SK-N-DZ (cell line): ENCODE measurements at regions not wholly inside any gene's neighbourhood (a gene's known extent, or its start where the extent isn't known, plus 50 kb on each side); places are given as distances from the start of the nearest gene placed in this dataset.

ENCODE experiments used
- DNase-seq: peaks from one replicate; pipeline ENCODE4 v3.0.0-alpha.2; 2015; ENCODE audit warnings: low spot score

DNA sequence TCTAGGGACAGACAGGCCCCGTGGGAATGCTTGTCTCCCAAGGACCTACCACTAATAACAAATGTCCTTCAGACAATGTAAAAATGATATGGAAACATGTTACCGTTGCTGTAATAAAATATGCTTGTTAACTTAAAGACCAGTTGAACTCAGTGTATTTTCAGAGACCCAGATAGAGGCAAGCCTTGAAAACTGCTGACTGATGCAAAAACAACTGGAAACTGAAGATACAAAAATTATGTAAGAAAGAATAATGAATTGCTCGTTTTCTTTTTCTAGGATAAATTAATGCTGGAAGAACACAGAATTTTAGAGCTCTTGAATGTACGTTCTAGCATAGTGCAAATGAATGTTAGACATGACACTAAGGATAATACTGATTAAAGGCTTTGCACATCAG lies 311.5 kb upstream of the MAN1A1 start:
- no peak for DNase-seq

DNA sequence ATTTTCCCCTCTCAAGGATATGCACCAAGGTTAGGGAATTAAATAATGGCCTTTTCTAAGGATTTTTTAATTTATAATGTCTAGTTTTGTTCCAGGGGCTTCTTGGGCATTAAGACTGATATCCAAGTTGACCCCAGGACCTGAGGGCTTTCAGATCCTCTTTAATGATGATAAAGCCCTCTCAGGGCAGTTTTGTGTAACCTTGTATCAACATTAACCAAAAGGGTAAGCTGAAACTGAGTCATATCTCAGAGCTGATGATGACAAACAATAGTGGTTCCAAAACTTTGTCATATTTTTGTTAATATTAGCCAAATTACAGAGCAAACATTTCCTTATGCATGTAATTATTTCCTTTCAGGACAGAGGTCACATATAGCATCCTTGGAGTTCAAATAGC lies 309.4 kb upstream of the MAN1A1 start:
- DNase-seq: no peak

DNA sequence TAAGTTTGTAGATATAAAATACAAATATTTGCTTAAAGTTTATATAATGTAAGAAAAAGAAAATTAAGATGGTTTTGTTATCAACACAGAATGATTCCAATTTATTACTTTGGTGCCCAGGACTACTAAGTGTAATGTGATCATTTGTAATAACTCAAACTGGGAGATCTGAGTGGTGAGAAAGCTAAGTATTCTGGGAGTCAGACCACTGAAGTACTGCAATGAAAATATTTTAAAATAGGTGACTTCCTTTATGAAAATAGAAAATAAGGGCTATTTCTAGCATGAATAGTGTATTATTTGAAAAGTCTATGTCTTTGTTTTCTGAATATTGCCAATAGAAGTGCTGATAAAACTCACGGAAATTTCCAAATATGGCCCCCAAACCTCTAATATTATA lies 305.6 kb upstream of the MAN1A1 start:
- no peak for DNase-seq

DNA sequence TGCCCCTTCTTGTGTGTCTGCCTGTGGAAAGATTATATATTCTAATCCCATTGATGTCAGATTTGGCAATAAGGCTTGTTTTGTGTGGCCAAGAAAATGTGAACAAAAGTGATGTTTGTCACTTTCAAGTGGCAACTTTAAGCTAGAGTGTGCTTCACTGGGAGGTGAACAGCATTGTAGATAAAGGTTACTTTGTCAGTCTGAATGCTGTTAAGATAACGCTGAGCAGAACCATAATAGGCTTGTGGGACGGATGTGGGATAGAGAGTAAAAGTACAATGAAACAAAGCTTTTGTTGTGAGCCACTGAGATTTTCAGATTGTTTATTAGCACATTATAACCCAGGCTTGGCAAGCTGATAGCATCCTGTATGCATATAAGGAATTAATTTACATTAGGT lies 303.8 kb upstream of the MAN1A1 start:
- no peak for DNase-seq

DNA sequence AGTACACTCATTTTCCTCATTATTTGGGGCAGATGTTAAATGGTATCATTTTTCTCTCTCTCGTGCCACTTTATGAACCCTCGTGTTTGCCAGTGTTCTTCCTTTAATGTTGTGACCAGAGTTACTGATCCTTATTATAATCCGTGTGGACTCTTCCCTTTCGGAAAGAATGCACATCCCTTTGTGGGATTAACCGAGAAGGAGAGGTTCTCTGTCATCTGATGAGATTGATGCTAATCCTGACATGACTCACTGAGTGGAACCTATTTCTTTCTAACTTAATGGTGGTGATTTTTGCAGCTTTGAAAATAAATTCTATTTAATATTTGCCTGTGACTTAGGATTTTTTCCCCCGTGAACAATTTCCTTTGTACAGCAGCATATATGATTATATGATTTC lies 300.0 kb upstream of the MAN1A1 start:
- DNase-seq: no peak

DNA sequence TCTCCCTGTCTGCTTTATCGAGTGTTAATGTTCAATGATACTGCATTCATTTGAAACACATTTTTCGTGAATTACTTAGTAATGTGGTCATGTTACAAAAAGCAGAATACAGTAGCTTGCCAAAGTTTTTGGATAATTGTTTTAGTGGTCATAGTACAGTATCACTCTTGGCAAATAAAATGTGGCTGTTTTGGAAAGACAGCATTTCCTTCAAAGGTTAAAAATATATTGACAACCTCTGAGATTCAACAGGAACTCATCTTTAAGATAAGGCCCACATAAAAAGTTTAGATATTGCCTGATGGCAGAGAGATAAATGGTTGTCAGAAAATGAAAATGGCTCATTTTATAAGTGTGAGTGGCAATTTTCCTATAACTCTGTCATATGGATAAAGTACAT lies 297.7 kb upstream of the MAN1A1 start:
- DNase-seq: peak; percentile 49

DNA sequence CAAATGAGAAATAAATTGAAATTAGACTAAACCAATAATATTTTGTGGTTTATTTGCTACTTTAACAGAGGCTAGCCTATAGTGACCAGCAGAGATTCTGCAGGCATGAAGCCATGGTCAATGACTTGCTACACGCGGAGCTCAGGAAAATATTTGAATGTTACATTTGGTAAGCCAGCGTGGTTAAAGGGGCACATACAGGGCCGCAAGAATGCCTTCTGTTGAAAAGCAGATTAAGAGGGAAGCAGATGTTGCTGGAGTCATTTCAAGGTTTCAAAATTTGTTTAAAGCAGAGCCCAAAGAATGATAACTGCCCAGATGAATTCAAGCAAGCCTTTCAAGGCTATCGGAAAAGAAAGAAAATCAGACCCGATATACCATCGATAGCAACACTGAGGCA lies 294.3 kb upstream of the MAN1A1 start:
- no peak for DNase-seq

DNA sequence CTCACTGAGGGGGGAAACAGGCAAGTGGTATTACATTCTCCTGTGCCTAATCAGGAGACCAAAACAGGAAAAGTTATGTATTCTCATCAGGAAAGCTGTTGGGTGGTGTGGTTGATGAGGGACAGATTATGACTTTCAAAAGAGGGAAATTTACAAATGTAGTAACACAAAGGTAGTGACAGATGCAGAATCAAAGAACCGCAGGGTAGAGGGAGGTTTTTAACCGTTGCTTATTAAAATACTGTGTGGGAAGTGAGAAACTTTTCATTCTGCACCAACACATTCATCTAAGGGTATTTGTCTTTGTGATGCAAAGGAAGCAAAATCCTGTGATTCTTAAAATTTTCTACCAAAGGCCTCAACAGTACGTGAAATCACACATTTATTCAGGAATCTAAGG lies 288.2 kb upstream of the MAN1A1 start:
- no peak for DNase-seq

DNA sequence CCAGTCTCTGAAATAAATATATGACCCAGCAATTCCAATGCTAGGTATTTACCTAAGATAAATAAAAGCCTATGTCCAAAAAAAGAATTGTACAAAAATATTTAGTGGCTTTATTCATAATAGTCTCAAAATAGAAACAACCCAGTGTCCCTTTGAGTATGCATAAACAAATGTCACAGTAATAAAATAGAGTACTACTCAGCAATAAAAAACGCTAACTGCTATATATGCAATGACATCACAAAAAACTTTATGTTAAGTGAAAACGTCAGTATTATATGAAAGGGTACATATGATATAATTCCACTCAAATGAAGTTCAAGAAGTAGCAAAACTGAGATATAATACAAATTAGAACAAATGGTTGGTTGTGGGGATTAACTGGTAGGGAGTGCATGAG lies 286.5 kb upstream of the MAN1A1 start:
- DNase-seq: no peak

DNA sequence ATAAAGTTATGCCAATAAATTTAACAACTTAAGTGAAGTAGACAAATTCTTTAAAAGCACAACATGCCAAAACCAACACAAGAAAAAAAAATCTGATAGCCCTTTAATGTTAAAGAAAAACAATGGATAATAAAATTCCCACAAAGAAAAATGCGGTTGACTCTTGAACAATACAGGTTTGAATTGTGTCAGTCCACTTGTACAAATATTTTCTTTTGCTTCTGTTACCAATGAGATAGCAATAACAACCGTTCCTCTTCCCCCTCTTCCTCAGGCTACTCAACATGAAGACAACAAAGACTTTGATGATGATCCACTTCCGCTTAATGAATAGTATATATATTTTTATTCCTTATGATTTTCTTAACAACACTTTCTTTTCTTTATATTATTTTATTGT lies 283.9 kb upstream of the MAN1A1 start:
- no peak for DNase-seq

DNA sequence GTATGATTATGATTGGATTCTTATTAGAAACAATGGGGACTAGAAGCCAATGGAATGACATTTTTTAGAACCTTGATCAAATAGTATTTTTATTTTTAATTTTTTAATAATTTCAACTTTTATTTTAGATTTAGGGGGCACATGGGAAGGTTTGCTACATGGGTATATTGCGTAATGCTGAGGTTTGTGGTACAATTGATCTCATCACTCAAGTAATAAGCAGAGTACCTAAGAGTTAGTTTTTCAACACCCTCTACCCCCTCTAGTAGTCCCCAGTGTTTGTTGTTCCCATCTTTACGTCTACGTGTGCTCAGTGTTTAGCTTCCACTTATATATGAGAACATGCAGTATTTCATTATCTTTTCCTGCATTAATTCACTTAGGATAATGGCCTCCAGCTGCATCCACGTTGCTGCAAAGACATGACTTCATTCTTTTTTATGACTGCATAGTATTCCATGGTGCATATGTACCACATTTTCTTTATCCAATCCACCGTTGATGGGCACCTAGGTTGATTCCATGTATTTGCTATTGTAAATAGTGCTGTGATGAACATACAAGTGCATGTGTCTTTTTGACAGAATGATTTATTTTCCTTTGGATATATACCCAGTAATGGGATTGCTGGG lies 281.1 kb upstream of the MAN1A1 start:
- no peak for DNase-seq

DNA sequence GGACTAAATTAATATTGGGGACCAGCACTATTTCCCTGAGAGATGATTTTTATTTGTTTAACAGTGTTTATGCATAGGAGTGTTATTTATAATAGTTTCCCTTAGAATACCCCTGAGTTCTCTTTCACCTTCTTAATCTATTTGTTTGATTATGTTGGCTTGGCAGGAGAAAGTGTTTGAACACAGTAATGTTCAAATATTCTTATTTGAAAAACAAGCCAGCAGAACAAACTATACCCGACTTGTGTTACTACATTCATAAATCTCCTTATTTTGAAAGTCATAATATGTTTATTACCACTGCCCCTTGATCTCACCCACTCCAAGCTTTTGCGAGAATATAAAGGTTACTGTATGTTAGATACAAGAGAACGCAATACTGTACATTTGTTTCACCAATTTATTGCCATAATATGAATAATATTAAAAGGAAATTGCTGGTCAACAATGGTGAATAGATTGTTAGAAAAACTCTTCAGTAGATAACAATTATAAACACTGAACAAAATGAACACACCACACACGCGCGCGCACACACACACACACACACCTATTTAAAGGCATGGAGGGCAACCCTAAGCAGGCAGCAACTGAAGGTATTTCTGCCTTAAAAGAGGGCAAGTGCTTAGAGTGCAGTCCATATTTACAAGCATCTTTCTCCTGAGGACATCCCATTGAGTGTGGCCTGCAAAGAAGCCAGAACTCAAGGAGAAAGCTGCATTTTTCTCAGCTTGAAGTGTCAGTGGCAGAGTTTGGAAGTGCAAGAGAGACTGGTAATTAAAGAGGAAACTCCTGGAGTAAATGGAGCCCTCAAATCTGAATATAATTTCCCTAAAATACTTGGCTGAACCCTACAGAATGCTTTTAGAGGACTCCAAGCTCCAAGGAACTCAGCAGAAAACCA lies 279.4 kb upstream of the MAN1A1 start:
- DNase-seq: no peak

DNA sequence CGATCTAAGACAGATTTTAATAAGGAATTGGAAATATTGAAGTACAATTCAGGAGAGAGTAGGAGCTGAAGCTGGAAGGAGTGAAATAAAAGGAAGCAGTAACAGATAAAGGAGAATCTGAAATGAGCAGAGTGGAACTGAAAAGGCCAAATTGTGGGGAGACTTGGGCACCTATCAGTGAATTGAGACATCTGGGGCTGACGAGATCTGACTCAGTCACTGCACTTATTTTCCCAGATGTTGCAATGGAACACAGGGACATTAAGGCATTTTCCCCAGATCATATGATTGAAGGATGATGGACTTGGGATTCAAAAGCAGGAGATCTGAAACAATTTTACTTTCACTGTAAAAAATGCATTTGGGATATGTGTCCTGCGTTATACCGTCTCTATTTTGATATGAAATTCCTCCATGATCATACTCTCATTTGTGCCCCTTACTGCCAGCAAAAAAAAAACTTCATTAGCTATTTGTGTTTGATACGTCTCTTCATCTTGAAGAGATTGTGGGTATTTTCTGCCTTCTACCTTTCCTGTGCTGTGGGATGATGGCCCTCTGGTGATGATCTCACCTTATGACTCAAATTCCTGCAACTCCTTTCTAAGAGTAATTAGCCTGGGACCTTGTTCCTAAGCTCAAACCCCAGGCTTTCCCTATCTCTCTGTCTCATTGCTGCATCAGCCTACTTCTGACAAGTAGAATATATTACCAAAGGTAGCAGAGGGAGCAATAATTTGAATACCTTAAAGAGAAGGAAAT lies 278.5 kb upstream of the MAN1A1 start:
- DNase-seq: no peak

DNA sequence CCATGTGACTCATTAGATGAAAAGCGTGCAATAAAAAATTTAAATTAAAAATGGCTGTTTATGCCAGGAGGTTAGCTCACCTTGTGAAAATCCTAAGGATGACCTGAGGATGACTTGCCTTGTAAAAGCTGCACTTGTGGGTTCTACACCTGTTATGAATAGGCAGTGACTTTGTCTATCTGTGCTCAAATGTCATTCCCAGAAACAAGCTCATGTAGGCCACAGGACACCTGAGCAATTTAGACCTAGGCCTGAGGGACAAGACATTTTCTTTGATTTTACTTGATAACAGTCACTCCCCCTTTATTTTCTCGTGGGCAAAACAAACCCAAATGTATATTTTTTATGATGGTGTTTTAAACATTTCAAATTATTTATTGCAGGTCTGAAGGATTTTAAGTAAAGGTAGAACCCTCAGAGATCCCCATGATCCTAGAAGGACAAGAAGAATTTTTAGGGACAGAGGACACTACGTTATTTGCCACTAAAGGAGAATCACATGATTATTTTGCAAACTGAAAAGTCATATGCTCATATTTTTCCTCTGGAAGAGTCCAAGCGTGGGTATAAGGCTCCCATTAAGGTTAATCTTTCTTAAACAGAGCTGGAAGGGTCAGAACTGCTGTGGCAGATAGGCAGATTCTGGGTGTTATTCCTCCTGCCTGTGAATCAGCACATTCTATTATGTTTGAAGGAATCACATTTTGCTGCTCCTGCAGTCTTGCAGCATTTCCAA lies 277.5 kb upstream of the MAN1A1 start:
- no peak for DNase-seq

DNA sequence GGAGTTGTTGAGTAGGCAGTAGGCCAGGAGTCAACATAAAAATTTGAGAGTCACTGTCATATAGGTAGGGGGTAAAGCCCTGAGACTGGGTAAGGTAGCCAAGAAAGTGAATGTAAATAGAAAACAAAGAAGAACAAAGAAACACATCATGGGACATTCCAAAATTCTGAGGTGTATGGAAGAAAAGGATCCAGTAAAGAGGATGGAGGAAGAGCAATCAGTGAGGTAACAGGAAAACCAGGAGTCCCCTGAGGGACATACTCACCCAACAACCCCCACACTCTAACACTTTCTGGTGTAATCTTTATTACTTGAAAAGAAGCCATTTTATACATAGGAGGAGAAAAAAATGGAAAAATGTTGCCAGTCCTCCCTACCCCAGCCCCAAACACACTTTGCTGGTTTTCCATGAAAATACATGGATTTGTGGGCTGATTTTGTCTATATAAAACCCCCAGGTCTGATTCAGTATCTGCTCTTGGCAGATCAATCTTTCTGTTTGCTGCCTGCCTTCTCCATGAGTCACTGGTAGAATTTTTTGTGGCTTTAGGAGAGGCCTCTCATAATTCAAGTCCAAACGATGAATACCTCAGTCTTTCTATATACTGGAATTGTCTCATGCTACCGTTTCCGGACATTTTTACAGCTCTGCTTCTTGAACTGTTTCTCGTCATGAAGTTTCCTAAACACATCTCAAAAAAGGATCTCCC lies 271.4 kb upstream of the MAN1A1 start:
- DNase-seq: no peak

DNA sequence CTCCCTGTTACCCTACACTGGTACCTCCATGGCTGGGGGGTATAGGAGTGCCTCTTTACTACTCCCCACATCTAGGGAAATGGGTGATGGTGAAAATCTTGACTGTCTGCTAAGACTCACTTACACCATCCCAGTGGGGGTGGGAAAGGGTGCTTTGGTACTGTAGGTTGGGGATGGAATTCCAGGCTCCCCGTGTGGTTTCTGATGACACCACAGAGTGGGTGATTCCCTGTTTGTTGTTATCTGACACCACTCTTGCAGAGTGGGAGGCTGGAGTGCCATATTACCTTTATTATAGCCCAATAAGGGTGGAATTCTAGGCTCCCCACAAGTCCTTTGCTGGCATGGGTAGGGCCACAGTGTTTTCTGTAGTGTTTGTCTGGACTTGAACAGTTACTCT lies 264.6 kb upstream of the MAN1A1 start:
- DNase-seq: no peak

DNA sequence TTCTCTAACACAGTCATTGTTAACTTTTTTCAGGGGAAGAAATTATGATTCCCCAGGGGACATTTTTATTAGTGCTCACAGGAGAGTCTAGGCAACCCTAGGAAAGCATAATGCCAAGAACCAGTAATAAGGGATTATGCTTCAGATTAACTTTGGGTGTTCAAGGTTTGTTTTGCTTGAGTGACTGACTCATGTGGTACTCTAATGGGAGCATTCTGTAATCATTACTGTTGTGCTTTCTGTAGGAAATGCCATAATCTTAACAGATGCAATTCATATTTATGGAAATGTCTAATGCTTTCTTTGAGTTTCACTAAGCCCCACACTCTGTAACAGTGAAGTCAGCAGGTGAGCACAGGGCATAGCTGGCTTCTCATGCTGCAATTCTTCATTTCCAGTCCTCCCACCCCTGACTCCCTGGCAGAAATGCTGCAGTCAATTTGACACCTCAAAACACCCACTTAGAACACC lies 263.4 kb upstream of the MAN1A1 start:
- no peak for DNase-seq

DNA sequence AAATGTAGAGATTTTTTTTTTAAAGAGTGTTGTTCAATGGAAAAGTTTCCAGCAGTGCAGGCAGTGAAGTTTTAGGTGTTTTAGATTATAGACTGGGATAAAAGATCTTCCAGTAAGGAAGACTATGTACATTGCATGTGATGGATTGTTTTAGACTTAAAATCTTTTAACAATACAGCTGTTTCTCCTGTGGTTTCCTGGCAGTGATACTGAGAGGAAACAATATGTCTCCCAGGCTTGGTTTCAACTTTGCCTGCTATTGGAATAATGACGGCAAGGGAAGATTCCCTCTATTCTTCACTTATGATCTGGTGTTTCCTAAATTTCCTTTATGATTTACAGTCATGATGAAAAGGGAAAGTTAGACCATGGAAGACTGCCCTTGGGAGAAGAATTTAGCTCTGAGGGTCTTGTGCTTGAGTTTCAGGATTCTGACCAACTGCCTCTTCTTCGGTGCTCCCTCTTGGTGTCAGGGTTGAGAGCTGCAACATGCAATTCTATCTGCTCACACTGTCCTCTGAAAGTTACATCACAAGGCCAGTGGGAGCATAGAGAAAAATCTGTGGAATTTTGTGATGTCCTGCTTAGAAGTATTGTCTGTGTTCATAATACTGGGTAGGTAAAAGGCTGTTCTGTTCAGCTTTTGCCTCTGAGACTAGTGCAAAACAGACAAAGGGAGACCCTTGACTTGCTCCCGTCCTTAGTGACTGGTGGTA lies 262.8 kb upstream of the MAN1A1 start:
- DNase-seq: no peak

DNA sequence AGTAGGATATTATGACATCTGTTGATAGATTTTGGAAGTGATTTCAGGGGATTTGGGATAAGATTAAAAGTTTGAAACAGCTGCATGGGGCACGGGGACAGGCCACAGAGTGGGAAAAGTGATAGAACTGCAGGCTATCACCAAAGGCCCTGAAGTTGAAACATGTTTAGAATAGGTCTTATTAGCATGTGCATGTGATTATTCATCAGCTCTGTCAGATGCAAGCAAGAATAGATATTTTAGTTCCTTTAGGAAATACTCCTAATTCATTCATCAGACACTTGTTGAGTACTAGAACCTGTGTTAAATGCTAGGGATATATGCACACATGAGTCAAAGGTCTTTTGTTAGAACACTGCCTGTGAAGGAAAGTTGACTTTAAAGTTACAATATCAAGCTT lies 261.2 kb upstream of the MAN1A1 start:
- no peak for DNase-seq

DNA sequence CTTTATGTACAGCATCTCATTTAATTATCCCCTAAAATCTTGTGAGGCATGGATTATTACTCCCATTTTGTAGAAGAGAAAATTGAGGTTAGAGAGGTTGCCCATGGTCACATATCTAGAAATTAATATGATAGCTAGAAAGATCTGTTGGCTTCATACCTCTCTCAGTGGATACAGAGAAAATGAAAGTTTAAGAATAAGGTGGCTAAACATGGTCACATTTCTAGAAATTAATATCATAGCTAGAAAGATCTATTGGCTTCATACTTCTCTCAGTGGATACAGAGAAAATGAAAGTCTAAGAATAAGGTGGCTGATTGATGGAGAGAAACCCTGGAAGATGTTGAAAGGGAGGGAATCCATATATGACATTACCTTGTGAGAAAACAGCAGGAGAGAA lies 260.7 kb upstream of the MAN1A1 start:
- DNase-seq: no peak
